BLaER1 treated with 17β-estradiol and CSF1 and Interleukin-3, amounts not matched to agents 10 nM and 100 nM (cell line): ENCODE measurements at regions not wholly inside any gene's neighbourhood (a gene's known extent, or its start where the extent isn't known, plus 50 kb on each side); places are given as distances from the start of the nearest gene placed in this dataset.
"Not testable (repeated sequence)": the region's sequence is repeated elsewhere in the genome, so short reads cannot be mapped to it uniquely, and the experiment has no call there.

Experiments
- H3K27ac ChIP-seq, 11 experiments: shearing (Covaris generic); formaldehyde crosslinking; 2 replicates each; pipeline ENCODE4 v1.8.1; 2022
- H3K27me3 ChIP-seq, 11 experiments: shearing (Covaris generic); formaldehyde crosslinking; 2 replicates each; pipeline ENCODE4 v1.8.1; 2022
- H3K36me3 ChIP-seq, 11 experiments: shearing (Covaris generic); formaldehyde crosslinking; 2 replicates each; pipeline ENCODE4 v1.8.1; 2022
- H3K4me1 ChIP-seq, 10 experiments: shearing (Covaris generic); formaldehyde crosslinking; 2 replicates each; pipeline ENCODE4 v1.8.1; 2022
- H3K4me2 ChIP-seq, 11 experiments: shearing (Covaris generic); formaldehyde crosslinking; 2 replicates each; pipeline ENCODE4 v1.8.1; 2022
- H3K4me3 ChIP-seq, 10 experiments: shearing (Covaris generic); formaldehyde crosslinking; 2 replicates each; pipeline ENCODE4 v1.8.1; 2022
- H3K9ac ChIP-seq, 11 experiments: shearing (Covaris generic); formaldehyde crosslinking; 2 replicates each; pipeline ENCODE4 v1.8.1; 2022
- H3K9me3 ChIP-seq, 11 experiments: shearing (Covaris generic); formaldehyde crosslinking; replicated peaks in 1 of 11; 2 replicates each; pipeline ENCODE4 v1.8.1; 2022
- H4K20me1 ChIP-seq, 11 experiments: shearing (Covaris generic); formaldehyde crosslinking; 2 replicates each; pipeline ENCODE4 v1.8.1; 2022
- Cebpa-rat ChIP-seq, 11 experiments: shearing (Covaris generic); IDR thresholded peaks; 2 replicates each; pipeline ENCODE4 v1.8.1; 2022

GRCh38 chr12:5269846-5270245 lies 162.1 kb upstream of the NTF3 start:
- H3K9me3 ChIP-seq = no peaks in the 10 kb centered on the region
- H3K36me3 ChIP-seq = no peaks in the 10 kb centered on the region
- no peak overlapping the region for H3K4me3 ChIP-seq
- no peak for TF ChIP-seq Cebpa-rat (IDR thresholded peaks at IDR 0.05)
- no peak overlapping the region for H3K4me2 ChIP-seq
- H4K20me1 ChIP-seq = no peaks in the 10 kb centered on the region
- no peak overlapping the region for H3K27ac ChIP-seq
- H3K9ac ChIP-seq = no peak overlapping the region
- H3K4me1 ChIP-seq = peaks cover 0 to 6% (median 0%) of the 10 kb centered on the region in 10 experiments; a peak in 1 of 20 replicates
- H3K27me3 ChIP-seq = no peaks in the 10 kb centered on the region

- Histone ChIP-seq H3K27ac (no peak overlapping the region), H3K9me3 (no peaks in the 10 kb centered on the region), H3K27me3 (no peaks in the 10 kb centered on the region), H4K20me1 (no peaks in the 10 kb centered on the region), H3K4me2 (no peak overlapping the region), H3K4me3 (no peak overlapping the region), H3K9ac (no peak overlapping the region), H3K36me3 (no peaks in the 10 kb centered on the region), H3K4me1 (peaks cover 0 to 6% (median 0%) of the 10 kb centered on the region in 10 experiments; a peak in 1 of 20 replicates)
- TF ChIP-seq Cebpa-rat (IDR thresholded peaks at IDR 0.05) = no peak
These were observed 159.7 kb upstream of the NTF3 start for GRCh38 chr12:5272018-5272785.

- H4K20me1 ChIP-seq = no peaks in the 10 kb centered on the region
These were observed 158.2 kb upstream of the NTF3 start for GRCh38 chr12:5273709-5274108.

GRCh38 chr12:5276327-5276880 lies 155.5 kb upstream of the NTF3 start:
- Histone ChIP-seq H3K36me3 (no peaks in the 10 kb centered on the region), H3K9ac (no peak overlapping the region), H3K9me3 (no peaks in the 10 kb centered on the region), H3K4me2 (no peak overlapping the region), H3K27me3 (no peaks in the 10 kb centered on the region), H3K4me3 (no peak overlapping the region), H3K4me1 (no peaks in the 10 kb centered on the region), H4K20me1 (no peaks in the 10 kb centered on the region), H3K27ac (no peak overlapping the region)
- no peak for TF ChIP-seq Cebpa-rat (IDR thresholded peaks at IDR 0.05)

More at GRCh38 chr12:5273709-5274108, 158.2 kb upstream of the NTF3 start:
- H3K36me3 ChIP-seq = no peaks in the 10 kb centered on the region
- H3K4me2 ChIP-seq = no peak overlapping the region
- H3K4me1 ChIP-seq = peaks cover 0 to 6% (median 0%) of the 10 kb centered on the region in 10 experiments; a peak in 1 of 20 replicates
- no peaks in the 10 kb centered on the region for H3K9me3 ChIP-seq
- H3K9ac ChIP-seq = no peak overlapping the region
- no peaks in the 10 kb centered on the region for H3K27me3 ChIP-seq
- H3K27ac ChIP-seq = no peak overlapping the region
- H3K4me3 ChIP-seq = no peak overlapping the region
- TF ChIP-seq Cebpa-rat (IDR thresholded peaks at IDR 0.05) = no peak

GRCh38 chr12:5280086-5280485 lies 151.8 kb upstream of the NTF3 start:
- Histone ChIP-seq H3K9ac (no peak overlapping the region), H3K4me1 (no peaks in the 10 kb centered on the region), H3K36me3 (no peaks in the 10 kb centered on the region), H3K4me2 (no peak overlapping the region), H3K27ac (no peak overlapping the region), H4K20me1 (no peaks in the 10 kb centered on the region), H3K4me3 (no peak overlapping the region), H3K27me3 (no peaks in the 10 kb centered on the region), H3K9me3 (no peaks in the 10 kb centered on the region)
- TF ChIP-seq Cebpa-rat (IDR thresholded peaks at IDR 0.05) = no peak

- H3K27ac ChIP-seq, H3K9ac ChIP-seq, H3K4me1 ChIP-seq, H3K27me3 ChIP-seq, H3K36me3 ChIP-seq, H3K9me3 ChIP-seq, H3K4me3 ChIP-seq, H4K20me1 ChIP-seq, H3K4me2 ChIP-seq: not testable (repeated sequence)
These were observed 141.5 kb upstream of the NTF3 start for GRCh38 chr12:5290368-5290767.

- no peaks in the 10 kb centered on the region for H3K9me3 ChIP-seq
- no peaks in the 10 kb centered on the region for H3K27me3 ChIP-seq
- TF ChIP-seq Cebpa-rat (IDR thresholded peaks at IDR 0.05) = no peak
- no peaks in the 10 kb centered on the region for H3K36me3 ChIP-seq
- no peaks in the 10 kb centered on the region for H3K4me1 ChIP-seq
- H3K4me3 ChIP-seq = no peak overlapping the region
- H3K27ac ChIP-seq = no peak overlapping the region
- H3K9ac ChIP-seq = no peak overlapping the region
- H3K4me2 ChIP-seq = no peak overlapping the region
- H4K20me1 ChIP-seq = no peaks in the 10 kb centered on the region
These were observed 139.3 kb upstream of the NTF3 start for GRCh38 chr12:5292651-5293050.

GRCh38 chr12:5293773-5294172 lies 138.1 kb upstream of the NTF3 start:
- Histone ChIP-seq H3K9ac (no peak overlapping the region), H3K9me3 (no peaks in the 10 kb centered on the region), H3K36me3 (no peaks in the 10 kb centered on the region), H3K4me2 (no peak overlapping the region), H3K4me1 (no peaks in the 10 kb centered on the region), H3K4me3 (no peak overlapping the region), H3K27ac (no peak overlapping the region), H3K27me3 (no peaks in the 10 kb centered on the region), H4K20me1 (no peaks in the 10 kb centered on the region)
- TF ChIP-seq Cebpa-rat (IDR thresholded peaks at IDR 0.05) = no peak

- H4K20me1 ChIP-seq = no peaks in the 10 kb centered on the region
- no peak overlapping the region for H3K9ac ChIP-seq
- no peak overlapping the region for H3K27ac ChIP-seq
- no peaks in the 10 kb centered on the region for H3K27me3 ChIP-seq
- no peaks in the 10 kb centered on the region for H3K4me1 ChIP-seq
- no peaks in the 10 kb centered on the region for H3K9me3 ChIP-seq
- no peaks in the 10 kb centered on the region for H3K36me3 ChIP-seq
- no peak for TF ChIP-seq Cebpa-rat (IDR thresholded peaks at IDR 0.05)
- H3K4me2 ChIP-seq = no peak overlapping the region
- H3K4me3 ChIP-seq = no peak overlapping the region
These were observed 137.4 kb upstream of the NTF3 start for GRCh38 chr12:5294274-5295070.
